GM19395 (cell line): ENCODE measurements at regions not wholly inside any gene's neighbourhood (a gene's known extent, or its start where the extent isn't known, plus 50 kb on each side); places are given as distances from the start of the nearest gene placed in this dataset.
"Not testable (repeated sequence)": the region's sequence is repeated elsewhere in the genome, so short reads cannot be mapped to it uniquely, and the experiment has no call there.

Source experiments
- ATAC-seq: cut with Tn5 transposase; IDR thresholded peaks from one replicate; pipeline ENCODE4 v1.9.1; 2021; ENCODE audit warnings: mild to moderate bottlenecking, moderate library complexity; ENCODE audit not compliant: unreplicated experiment

GRCh38 chr7:15054304-15054703 lies 151.8 kb upstream of the DGKB start:
- not testable (repeated sequence) for ATAC-seq

GRCh38 chr7:15049157-15049556 lies 146.6 kb upstream of the DGKB start:
- no peak for ATAC-seq

GRCh38 chr7:15046861-15047260 lies 144.3 kb upstream of the DGKB start:
- no peak for ATAC-seq

DNA sequence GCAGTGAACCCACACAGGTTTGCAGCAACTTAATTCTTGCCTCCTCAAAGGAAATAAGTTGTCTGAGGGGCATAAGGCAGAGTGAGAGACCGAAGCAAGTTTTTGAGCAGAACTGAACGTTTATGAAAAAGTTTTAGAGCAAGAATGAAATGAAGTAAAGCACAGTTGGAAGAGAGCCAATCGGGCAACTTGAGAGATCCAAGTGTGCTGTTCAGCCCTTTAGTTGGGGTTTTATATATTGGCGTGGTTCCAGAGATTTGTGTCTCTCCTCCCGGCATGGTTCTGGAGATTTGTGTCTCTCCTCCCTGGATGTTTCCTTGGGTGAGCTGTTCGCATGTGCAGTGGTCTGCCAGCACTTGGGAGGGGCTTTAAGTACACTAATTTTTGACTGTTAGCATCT lies 141.4 kb upstream of the DGKB start:
- no peak for ATAC-seq

GRCh38 chr7:15042285-15043065 lies 139.9 kb upstream of the DGKB start:
- no peak for ATAC-seq

GRCh38 chr7:15041226-15041625 lies 138.7 kb upstream of the DGKB start:
- no peak for ATAC-seq

DNA sequence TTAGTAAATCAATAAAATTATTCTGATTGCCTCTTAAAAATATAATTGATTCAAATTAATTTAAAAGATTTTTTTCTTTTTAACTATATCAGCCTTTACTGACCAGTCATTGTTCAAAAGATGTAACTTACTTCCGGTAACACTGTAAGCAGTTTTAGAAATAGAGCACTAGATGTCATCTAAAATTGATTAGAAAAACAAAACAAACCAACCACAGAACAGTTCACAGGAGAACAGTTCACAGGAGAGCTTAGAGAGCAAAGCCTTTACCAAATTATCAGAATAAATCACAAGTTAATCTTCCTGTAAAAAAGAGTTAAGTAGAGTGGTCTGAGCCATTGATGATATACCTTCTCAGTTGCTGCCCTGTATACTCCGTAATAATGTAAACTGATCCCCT lies 133.3 kb upstream of the DGKB start:
- no peak for ATAC-seq

GRCh38 chr7:15033039-15033438 lies 130.5 kb upstream of the DGKB start:
- no peak for ATAC-seq

DNA sequence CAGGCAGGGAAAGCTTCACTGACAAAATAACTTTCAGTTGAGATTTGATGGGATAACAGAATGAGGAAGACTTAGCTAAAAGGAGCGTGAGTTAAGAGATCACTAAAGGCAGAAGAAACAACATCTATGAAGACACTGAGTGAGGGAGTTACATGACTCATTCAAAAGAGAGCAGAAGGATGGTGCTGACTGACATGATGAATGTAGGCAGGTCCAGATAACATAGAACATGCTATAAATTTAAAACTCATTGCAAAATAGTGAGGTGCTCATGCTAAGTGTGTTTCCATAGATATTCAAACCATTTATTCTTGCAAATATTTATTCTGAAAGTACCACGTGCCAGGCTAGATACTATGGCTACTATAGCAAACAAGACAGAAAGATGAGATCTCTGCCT lies 116.4 kb upstream of the DGKB start:
- ATAC-seq, result no peak

DNA sequence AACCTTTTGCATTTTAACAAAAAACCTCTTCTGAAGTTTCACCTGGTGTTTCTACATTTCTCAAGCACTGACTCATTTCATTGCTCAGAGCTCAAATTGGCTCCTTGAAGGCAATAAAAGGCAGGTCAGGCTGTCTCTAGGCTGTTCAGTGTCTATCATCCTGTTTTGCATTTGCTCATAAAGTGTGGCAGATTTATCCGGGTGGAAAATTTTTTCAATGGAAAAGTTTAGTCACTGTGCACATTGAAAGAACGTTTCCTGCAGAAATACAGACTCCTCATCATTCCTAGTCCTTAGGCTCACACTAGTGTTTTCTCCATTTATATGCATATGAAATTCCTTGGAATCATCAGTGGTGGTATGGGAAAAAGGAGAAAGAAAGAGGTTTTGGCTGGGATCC lies 114.2 kb upstream of the DGKB start:
- no peak for ATAC-seq

DNA sequence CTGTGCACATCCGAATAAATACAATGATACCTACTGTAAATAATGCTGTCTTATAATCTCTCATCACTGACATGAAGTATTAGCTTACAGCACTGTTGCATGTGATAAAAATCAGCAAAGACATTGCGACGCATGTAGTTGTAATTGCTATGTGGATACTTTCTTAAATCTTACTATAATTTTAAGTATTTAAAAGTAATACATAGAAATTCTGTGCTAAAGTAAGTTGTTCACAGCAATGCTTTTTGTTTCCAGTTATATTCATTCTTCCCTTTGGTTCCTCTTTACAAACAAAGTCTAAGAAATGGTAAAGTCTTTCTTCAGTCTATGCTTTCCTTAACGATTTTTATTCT lies 113.7 kb upstream of the DGKB start:
- ATAC-seq, result no peak

GRCh38 chr7:15015545-15016314 lies 113.2 kb upstream of the DGKB start:
- peak; percentile 96 for ATAC-seq

- ATAC-seq, result no peak
These were observed 109.6 kb upstream of the DGKB start for GRCh38 chr7:15012135-15012534.

DNA sequence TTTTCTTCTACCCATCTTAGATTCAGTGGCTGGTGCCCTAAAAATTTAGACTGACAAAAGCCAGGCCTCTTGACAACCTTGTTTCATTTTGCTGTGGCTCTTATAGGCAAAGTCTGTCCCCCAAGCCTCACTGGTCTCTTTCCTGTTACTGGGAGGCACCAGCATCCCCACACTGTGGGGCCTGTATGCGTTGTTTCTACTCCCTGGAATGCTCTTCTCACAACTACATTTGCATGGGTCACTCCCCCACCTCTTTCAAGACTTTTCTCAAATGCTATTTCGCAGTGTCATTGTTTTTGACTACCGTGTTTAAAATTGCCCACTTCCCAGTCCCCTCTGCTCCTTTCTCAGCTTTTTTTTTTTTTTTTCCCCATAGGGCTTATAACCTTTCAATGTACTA lies 108.7 kb upstream of the DGKB start:
- ATAC-seq, result no peak

DNA sequence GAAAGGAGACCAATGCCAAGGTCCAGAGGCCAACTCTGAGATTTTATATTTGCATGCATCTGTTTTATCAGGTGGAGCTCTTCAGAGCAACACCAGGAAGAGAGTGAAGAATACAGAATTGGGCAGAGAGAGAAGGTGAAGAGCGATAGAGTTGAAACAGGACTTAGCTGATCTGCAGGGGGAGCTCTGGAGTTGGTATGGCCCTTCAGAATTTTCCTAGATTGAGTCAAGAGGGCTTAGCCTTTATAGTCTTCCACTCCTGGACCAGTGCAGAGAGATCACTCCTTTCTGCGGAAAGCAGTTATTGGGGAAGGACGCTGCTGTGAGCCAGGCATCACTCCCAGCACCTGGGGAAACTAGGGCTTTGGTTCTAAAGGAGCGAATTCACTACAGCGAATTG lies 105.0 kb upstream of the DGKB start:
- ATAC-seq, result no peak

GRCh38 chr7:15005672-15006071 lies 103.1 kb upstream of the DGKB start:
- ATAC-seq, result no peak

DNA sequence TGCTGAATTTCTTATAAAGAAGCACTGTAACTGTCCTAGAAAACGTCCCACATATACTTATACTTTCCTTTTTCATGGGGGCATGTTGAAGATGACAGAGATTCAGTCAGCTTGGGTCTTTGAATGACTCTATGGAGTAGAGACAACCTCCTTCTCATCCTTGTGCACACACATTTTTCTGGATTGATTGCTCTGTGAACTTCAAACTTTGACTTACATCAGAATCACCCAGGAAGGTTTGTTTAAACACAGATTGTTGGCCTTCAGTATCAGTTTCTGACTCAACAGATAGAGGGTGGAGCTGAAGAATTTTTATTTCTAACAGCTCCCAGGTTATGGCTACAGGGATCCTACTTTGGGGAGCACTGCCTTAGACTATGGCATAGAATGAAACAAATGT lies 97.6 kb upstream of the DGKB start:
- ATAC-seq, result no peak

- ATAC-seq, result no peak
These were observed 96.8 kb upstream of the DGKB start for GRCh38 chr7:14999331-14999730.

- no peak for ATAC-seq
These were observed 93.2 kb upstream of the DGKB start for GRCh38 chr7:14995774-14996173.

GRCh38 chr7:14988941-14989340 lies 86.4 kb upstream of the DGKB start:
- ATAC-seq, result no peak

DNA sequence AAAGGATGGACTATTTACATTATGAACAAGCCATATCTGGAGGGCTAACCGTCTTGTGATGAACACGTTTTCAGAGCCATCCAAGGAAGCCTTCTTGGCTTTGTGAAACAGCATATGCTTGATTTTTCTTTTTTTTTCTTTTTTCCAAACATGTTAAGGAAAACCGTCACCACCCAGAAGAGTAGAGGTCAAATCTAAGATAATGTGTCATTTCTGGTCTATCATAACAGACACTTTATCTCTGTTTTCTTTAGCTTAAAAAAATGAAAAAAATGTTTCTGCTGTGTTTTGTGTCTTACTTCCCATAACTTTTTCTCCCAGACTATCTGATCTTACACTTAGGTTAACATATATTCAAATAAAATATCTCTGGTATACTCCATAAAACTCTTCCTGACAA lies 76.1 kb upstream of the DGKB start:
- no peak for ATAC-seq

GRCh38 chr7:14974688-14975087 lies 72.1 kb upstream of the DGKB start:
- no peak for ATAC-seq
